Peyer's patch (tissue), 4 donors: ENCODE measurements at regions not wholly inside any gene's neighbourhood (a gene's known extent, or its start where the extent isn't known, plus 50 kb on each side); places are given as distances from the start of the nearest gene placed in this dataset.

Experiments
- DNase-seq, 3 donors: peaks; one replicate each; pipeline ENCODE4 v3.0.0-alpha.2; 2017 to 2019
- H3K27ac ChIP-seq, 4 donors: fragments of 200-600 bp; sonication (generic); one replicate each; pipeline ENCODE4 v1.5.1; 2016 to 2019
- H3K27me3 ChIP-seq, 2 donors: fragments of 200-600 bp; sonication (generic); one replicate each; pipeline ENCODE4 v1.5.1; 2019
- H3K36me3 ChIP-seq, 3 donors: fragments of 200-600 bp; sonication (generic); one replicate each; pipeline ENCODE4 v1.5.1; 2016 to 2019
- H3K4me1 ChIP-seq, 4 donors: fragments of 200-600 bp; sonication (generic); one replicate each; pipeline ENCODE4 v1.5.1; 2016 to 2019
- H3K4me3 ChIP-seq, 4 donors: fragments of 200-600 bp; sonication (generic); 1 replicate in 3 of 4; 2 replicates in 1 of 4; pipeline ENCODE4 v1.5.1; 2016 to 2019; ENCODE audit warnings: mild to moderate bottlenecking in 1 of 4
- H3K9me3 ChIP-seq, 4 donors: fragments of 200-600 bp; sonication (generic); one replicate each; pipeline ENCODE4 v1.5.1; 2016 to 2019; ENCODE audit warnings: mild to moderate bottlenecking in 1 of 4
- POLR2A ChIP-seq, 2 donors: fragments of 450-650 bp; IDR thresholded peaks; one replicate each; pipeline ENCODE4 v1.5.1; 2017; ENCODE audit warnings: antibody characterized with exemption in 2 of 2, mild to moderate bottlenecking in 2 of 2, moderate library complexity in 2 of 2
- TF ChIP-seq, protein P1 (sequence below), 6 experiments: fragments of 450-650 bp in 4 of 6; fragments of 200-600 bp in 2 of 6; sonication (generic) in 1 of 6; IDR thresholded peaks; one replicate each; pipeline ENCODE4 v1.5.1; 2017 to 2019; ENCODE audit warnings: antibody characterized with exemption in 6 of 6, mild to moderate bottlenecking in 3 of 6, moderate library complexity in 1 of 6

- Histone ChIP-seq H3K36me3 (no peaks in the 10 kb centered on the region), H3K9me3 (no peaks in the 10 kb centered on the region), H3K4me1 (no peaks in the 10 kb centered on the region), H3K27ac (no peak overlapping the region), H3K27me3 (no peaks in the 10 kb centered on the region), H3K4me3 (no peak overlapping the region)
- DNase-seq, result no peak
- TF ChIP-seq, protein P1, sequence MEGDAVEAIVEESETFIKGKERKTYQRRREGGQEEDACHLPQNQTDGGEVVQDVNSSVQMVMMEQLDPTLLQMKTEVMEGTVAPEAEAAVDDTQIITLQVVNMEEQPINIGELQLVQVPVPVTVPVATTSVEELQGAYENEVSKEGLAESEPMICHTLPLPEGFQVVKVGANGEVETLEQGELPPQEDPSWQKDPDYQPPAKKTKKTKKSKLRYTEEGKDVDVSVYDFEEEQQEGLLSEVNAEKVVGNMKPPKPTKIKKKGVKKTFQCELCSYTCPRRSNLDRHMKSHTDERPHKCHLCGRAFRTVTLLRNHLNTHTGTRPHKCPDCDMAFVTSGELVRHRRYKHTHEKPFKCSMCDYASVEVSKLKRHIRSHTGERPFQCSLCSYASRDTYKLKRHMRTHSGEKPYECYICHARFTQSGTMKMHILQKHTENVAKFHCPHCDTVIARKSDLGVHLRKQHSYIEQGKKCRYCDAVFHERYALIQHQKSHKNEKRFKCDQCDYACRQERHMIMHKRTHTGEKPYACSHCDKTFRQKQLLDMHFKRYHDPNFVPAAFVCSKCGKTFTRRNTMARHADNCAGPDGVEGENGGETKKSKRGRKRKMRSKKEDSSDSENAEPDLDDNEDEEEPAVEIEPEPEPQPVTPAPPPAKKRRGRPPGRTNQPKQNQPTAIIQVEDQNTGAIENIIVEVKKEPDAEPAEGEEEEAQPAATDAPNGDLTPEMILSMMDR (IDR thresholded peaks at IDR 0.05), result no peak
- TF ChIP-seq POLR2A (IDR thresholded peaks at IDR 0.05), result no peak
These were observed 76.8 kb upstream of the SCEL start for GRCh38 chr13:77458736-77459135.

- H3K4me3 ChIP-seq, result no peak overlapping the region
- H3K36me3 ChIP-seq, result no peaks in the 10 kb centered on the region
- TF ChIP-seq, protein P1 (IDR thresholded peaks at IDR 0.05), result no peak
- no peak for TF ChIP-seq POLR2A (IDR thresholded peaks at IDR 0.05)
- H3K9me3 ChIP-seq, result no peaks in the 10 kb centered on the region
- no peak overlapping the region for H3K27ac ChIP-seq
- H3K27me3 ChIP-seq, result no peaks in the 10 kb centered on the region
- DNase-seq, result no peak
- no peaks in the 10 kb centered on the region for H3K4me1 ChIP-seq
These were observed 77.5 kb upstream of the SCEL start for GRCh38 chr13:77457966-77458365.

GRCh38 chr13:77456271-77456670, 79.2 kb upstream of the SCEL start:
- TF ChIP-seq, protein P1 (IDR thresholded peaks at IDR 0.05), result no peak
- TF ChIP-seq POLR2A (IDR thresholded peaks at IDR 0.05), result no peak
- H3K27ac ChIP-seq, result no peak overlapping the region
- no peaks in the 10 kb centered on the region for H3K9me3 ChIP-seq
- no peak for DNase-seq
- H3K27me3 ChIP-seq, result no peaks in the 10 kb centered on the region
- H3K4me1 ChIP-seq, result no peaks in the 10 kb centered on the region
- H3K4me3 ChIP-seq, result no peak overlapping the region
- no peaks in the 10 kb centered on the region for H3K36me3 ChIP-seq

DNA sequence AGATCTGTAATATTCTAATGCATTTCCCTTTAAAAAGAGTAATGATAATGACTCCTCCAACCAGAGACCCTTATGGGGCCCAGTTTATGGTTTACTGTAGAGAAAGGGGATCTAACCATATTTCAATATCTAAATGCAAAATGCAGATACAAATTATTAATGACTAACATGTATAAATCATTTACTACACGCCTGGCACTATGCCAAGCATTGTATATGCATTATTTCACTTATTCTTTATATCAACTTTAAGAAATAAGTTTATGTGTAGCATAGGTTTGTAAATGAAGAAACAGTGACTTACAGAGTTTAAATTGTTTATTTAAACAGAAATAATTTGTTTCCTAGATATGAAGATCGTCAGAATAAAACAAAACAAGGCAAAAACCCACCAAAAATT, 86.2 kb upstream of the SCEL start:
- no peaks in the 10 kb centered on the region for H3K36me3 ChIP-seq
- H3K4me3 ChIP-seq, result no peak overlapping the region
- no peaks in the 10 kb centered on the region for H3K4me1 ChIP-seq
- DNase-seq, result no peak
- H3K27ac ChIP-seq, result no peak overlapping the region
- H3K9me3 ChIP-seq, result no peaks in the 10 kb centered on the region
- TF ChIP-seq POLR2A (IDR thresholded peaks at IDR 0.05), result no peak
- TF ChIP-seq, protein P1 (IDR thresholded peaks at IDR 0.05), result no peak
- H3K27me3 ChIP-seq, result no peaks in the 10 kb centered on the region

DNA sequence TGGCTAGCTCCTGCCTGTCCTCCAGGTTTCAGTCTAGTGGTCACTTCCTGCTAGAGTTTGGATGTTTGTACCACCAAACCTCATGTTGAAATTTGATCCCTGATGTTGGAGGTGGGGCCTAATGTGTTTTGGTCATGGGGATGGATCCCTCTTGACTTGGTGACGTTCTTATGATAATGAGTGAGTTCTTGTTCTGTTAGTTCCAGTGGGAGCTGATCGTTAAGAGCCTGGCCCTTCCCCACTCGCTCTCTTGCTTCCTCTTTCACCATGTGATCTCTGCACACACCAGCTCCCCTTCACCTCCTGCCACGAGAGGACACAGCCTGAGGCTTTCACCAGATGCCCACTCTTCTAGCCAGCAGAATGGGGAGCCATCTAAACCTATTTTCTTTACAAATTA, 86.8 kb upstream of the SCEL start:
- Histone ChIP-seq H3K4me3 (no peak overlapping the region), H3K9me3 (no peaks in the 10 kb centered on the region), H3K27ac (no peak overlapping the region), H3K27me3 (no peaks in the 10 kb centered on the region), H3K4me1 (no peaks in the 10 kb centered on the region), H3K36me3 (no peaks in the 10 kb centered on the region)
- TF ChIP-seq, protein P1 (IDR thresholded peaks at IDR 0.05), result no peak
- TF ChIP-seq POLR2A (IDR thresholded peaks at IDR 0.05), result no peak
- no peak for DNase-seq

DNA sequence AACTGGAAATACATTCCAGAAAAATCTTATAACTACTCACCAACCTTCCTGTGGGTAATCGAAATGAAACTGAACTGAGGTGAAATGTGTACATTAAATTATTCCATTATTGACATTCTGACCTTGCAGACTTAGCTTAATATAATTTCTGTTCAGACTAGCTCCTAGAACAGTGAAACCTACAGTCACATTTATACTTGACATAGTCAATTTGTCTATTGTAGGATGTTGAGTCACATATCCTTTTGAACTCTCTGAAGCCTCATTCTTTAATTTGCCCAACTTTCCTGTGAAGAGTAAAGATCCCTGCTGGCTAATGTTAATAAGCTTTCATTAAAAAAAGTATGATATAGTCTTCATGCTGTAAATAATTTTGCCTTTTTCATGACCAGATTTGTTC, 92.0 kb upstream of the SCEL start:
- no peak for DNase-seq
- Histone ChIP-seq H3K27me3 (no peaks in the 10 kb centered on the region), H3K9me3 (no peaks in the 10 kb centered on the region), H3K4me3 (no peak overlapping the region), H3K4me1 (no peaks in the 10 kb centered on the region), H3K27ac (no peak overlapping the region), H3K36me3 (no peaks in the 10 kb centered on the region)
- TF ChIP-seq, protein P1 (IDR thresholded peaks at IDR 0.05), result no peak
- no peak for TF ChIP-seq POLR2A (IDR thresholded peaks at IDR 0.05)
